Activated CD8-positive, alpha-beta memory T cell treated with anti-CD3 and anti-CD28 coated beads, Interleukin-2, amount 10 ng/mL, durations not matched to agents 7 days and 5 days (primary cell): ENCODE measurements at regions not wholly inside any gene's neighbourhood (a gene's known extent, or its start where the extent isn't known, plus 50 kb on each side); places are given as distances from the start of the nearest gene placed in this dataset.
A peak's percentile ranks its signal among the peaks of the same experiment; 100 is the strongest.
"Not testable (repeated sequence)": the region's sequence is repeated elsewhere in the genome, so short reads cannot be mapped to it uniquely, and the experiment has no call there.

ENCODE experiments used
- ATAC-seq: fragments of 150-1000 bp; cut with Tn5 transposase; one replicate; pipeline ENCODE4 v1.10.0; 2021; ENCODE audit warnings: moderate library complexity
- CTCF ChIA-PET: fragments of 350-600 bp; sonication (Branson Sonifier 250); formaldehyde crosslinking; loops from one replicate; lab custom pipeline; 2021; ENCODE audit warnings: antibody characterized with exemption; lab: Charles Lee
- DNase-seq: peaks from one replicate; pipeline ENCODE4 v3.0.0-alpha.2; 2020
- H3K27ac Mint-ChIP-seq: one replicate; pipeline ENCODE4 v1.8.0; 2021; ENCODE audit warnings: mild to moderate bottlenecking, mixed read lengths
- H3K27me3 Mint-ChIP-seq: one replicate; pipeline ENCODE4 v1.8.0; 2021; ENCODE audit warnings: mixed read lengths
- H3K36me3 Mint-ChIP-seq: one replicate; pipeline ENCODE4 v1.8.0; 2021; ENCODE audit warnings: mild to moderate bottlenecking, mixed read lengths
- H3K4me1 Mint-ChIP-seq: one replicate; pipeline ENCODE4 v1.8.0; 2021; ENCODE audit warnings: mixed read lengths
- H3K4me3 Mint-ChIP-seq: one replicate; pipeline ENCODE4 v1.8.0; 2021; ENCODE audit warnings: mild to moderate bottlenecking, moderate library complexity, mixed read lengths
- H3K9me3 Mint-ChIP-seq: one replicate; pipeline ENCODE4 v1.8.0; 2022; ENCODE audit warnings: low read depth, mixed read lengths

- no peak overlapping the region for H3K27ac Mint-ChIP-seq
- ATAC-seq, result no peak
- CTCF ChIA-PET, result no interaction called here
- H3K36me3 Mint-ChIP-seq, result no peaks in the 10 kb centered on the region
- H3K9me3 Mint-ChIP-seq, result no peaks in the 10 kb centered on the region
- peaks cover 3% of the 10 kb centered on the region for H3K4me1 Mint-ChIP-seq
- H3K27me3 Mint-ChIP-seq, result peaks cover 30% of the 10 kb centered on the region
- DNase-seq, result no peak
- no peak overlapping the region for H3K4me3 Mint-ChIP-seq
Measured at GRCh38 chr7:35967366-35968139, 166.7 kb downstream of the SEPTIN7 start.

DNA sequence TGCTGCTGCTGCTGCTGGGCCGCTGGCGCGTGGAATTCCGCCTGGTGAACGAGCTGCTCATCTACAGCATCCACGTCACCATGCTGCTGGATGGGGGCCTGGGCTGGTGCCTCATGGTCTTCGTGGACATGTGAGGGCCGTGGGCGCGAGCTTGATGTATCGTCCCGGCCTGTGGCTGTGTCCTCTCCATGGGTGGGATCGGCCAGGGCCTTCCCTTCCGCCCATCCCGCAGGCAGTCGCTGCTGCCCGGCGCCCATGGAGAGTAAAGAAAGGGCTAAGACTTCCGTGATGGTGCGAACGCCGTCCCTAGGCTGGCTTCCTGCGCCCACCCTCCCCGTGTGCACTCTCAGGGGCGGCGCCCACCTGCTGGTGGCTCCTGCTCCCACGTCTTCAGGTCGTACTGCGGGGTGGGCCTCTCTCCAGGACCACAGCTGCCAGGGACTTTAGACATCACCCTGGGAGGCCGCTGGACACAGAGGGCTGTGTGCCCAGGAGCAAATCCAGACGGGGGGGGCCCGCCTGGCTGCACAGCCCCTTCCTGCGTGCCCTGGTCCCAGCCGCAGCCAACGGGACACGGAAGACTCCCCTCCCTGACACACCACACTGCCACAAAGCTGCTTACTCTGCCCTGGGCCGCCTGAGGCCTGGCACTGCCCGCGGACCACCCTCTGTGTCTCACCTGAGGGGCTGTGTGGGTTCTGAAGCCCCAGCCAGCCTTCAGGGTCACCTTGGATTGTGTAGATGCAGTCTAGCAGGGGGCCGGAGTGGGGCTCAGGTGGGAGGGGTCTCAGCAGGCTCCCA is 167.5 kb downstream of the SEPTIN7 start:
- peaks cover 3% of the 10 kb centered on the region for H3K4me1 Mint-ChIP-seq
- H3K27me3 Mint-ChIP-seq, result peaks cover 34% of the 10 kb centered on the region
- H3K9me3 Mint-ChIP-seq, result no peaks in the 10 kb centered on the region
- no peak overlapping the region for H3K4me3 Mint-ChIP-seq
- DNase-seq, result no peak
- H3K36me3 Mint-ChIP-seq, result no peaks in the 10 kb centered on the region
- H3K27ac Mint-ChIP-seq, result no peak overlapping the region
- CTCF ChIA-PET, result interaction anchor here (1.0 kb wide), 1 partner anchor 143 kb away, joined by 3 read pairs; no protein-coding TSS in a partner anchor
- no peak for ATAC-seq

DNA sequence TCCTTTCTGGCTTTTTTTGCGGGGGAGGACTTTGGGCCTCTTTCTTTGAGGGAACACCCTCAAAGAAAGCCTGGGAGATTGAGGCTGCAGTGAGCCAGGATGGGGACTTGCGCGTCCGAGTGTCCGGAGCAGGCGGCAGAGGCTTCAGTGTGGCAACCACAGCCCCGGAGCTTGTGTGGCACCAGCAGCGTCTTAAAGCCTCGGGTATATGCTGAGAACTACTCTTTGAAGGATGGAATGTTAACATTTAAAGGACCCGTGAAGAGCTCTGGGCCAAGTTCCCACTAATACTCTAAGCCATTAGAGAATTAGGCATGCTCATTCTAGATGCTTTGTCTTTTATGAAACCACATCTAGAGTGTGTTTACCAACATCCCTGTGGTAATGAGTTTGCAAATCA is 168.2 kb downstream of the SEPTIN7 start:
- ATAC-seq (no peak), DNase-seq (no peak)
- Mint-ChIP-seq H3K9me3 (no peaks in the 10 kb centered on the region), H3K27me3 (peaks cover 37% of the 10 kb centered on the region), H3K27ac (no peak overlapping the region), H3K4me1 (peaks cover 3% of the 10 kb centered on the region), H3K4me3 (no peak overlapping the region), H3K36me3 (no peaks in the 10 kb centered on the region)
- CTCF ChIA-PET, result interaction anchor here (1.0 kb wide), 1 partner anchor 144 kb away, joined by 3 read pairs; no protein-coding TSS in a partner anchor

DNA sequence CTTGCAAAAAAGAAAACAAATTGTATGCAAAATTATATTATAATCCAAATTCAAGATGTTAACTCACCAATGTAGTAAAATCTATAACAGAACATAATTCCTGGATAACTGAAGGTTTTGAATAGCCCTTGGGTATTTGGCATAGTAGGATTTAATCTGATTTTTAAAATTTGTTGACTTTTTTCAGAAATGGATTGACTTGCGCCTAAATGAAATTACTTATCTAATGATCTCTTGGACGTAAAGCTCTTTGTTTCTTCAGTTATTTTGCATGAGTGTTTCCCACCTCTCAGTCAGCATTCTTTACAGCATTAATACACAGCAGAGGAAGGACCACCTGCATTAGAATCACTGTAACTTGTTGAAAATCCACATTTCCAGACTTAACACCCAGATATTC is 169.6 kb downstream of the SEPTIN7 start:
- Mint-ChIP-seq H3K9me3 (no peaks in the 10 kb centered on the region), H3K36me3 (no peaks in the 10 kb centered on the region), H3K4me1 (peaks cover 3% of the 10 kb centered on the region), H3K27me3 (peaks cover 44% of the 10 kb centered on the region), H3K4me3 (no peak overlapping the region), H3K27ac (no peak overlapping the region)
- no peak for DNase-seq
- no peak for ATAC-seq
- CTCF ChIA-PET, result interaction anchor here (0.7 to 3.3 kb wide), 3 partner anchors 14 to 339 kb away, joined by 3 to 14 read pairs (median 7); no protein-coding TSS in a partner anchor

- H3K9me3 Mint-ChIP-seq, result no peaks in the 10 kb centered on the region
- DNase-seq (no peak), ATAC-seq (peak; percentile 49)
Measured at GRCh38 chr7:35971133-35971891, 170.5 kb downstream of the SEPTIN7 start.

GRCh38 chr7:35975851-35976454 is 175.1 kb downstream of the SEPTIN7 start:
- CTCF ChIA-PET, result interaction anchor here (0.6 to 1.8 kb wide), 9 partner anchors 9 to 436 kb away, joined by 3 to 11 read pairs (median 4); no protein-coding TSS in a partner anchor
- Mint-ChIP-seq H3K4me1 (peaks cover 3% of the 10 kb centered on the region), H3K27me3 (peaks cover 38% of the 10 kb centered on the region), H3K27ac (no peak overlapping the region), H3K36me3 (no peaks in the 10 kb centered on the region), H3K9me3 (no peaks in the 10 kb centered on the region), H3K4me3 (no peak overlapping the region)
- DNase-seq, result peak; percentile 60
- peak; percentile 74 for ATAC-seq

More at GRCh38 chr7:35971133-35971891, 170.5 kb downstream of the SEPTIN7 start:
- CTCF ChIA-PET, result interaction anchor here (0.7 to 3.3 kb wide), 3 partner anchors 10 to 55 kb away, joined by 3 to 14 read pairs (median 7); no protein-coding TSS in a partner anchor
- H3K4me1 Mint-ChIP-seq, result peaks cover 3% of the 10 kb centered on the region
- no peak overlapping the region for H3K27ac Mint-ChIP-seq
- H3K4me3 Mint-ChIP-seq, result peak overlapping the region; percentile 12
- H3K36me3 Mint-ChIP-seq, result no peaks in the 10 kb centered on the region
- peaks cover 44% of the 10 kb centered on the region for H3K27me3 Mint-ChIP-seq

- peaks cover 20% of the 10 kb centered on the region for H3K27me3 Mint-ChIP-seq
- not testable (repeated sequence) for H3K27ac Mint-ChIP-seq, DNase-seq, H3K36me3 Mint-ChIP-seq, H3K9me3 Mint-ChIP-seq, H3K4me1 Mint-ChIP-seq, H3K4me3 Mint-ChIP-seq, ATAC-seq
- CTCF ChIA-PET, result interaction anchor here (1.0 to 1.6 kb wide), 3 partner anchors 62 to 312 kb away, joined by 3 to 7 read pairs (median 5); no protein-coding TSS in a partner anchor
Measured at GRCh38 chr7:35978816-35979640, 174.0 kb upstream of the EEPD1 start.

GRCh38 chr7:35982600-35982999 is 170.5 kb upstream of the EEPD1 start:
- H3K36me3 Mint-ChIP-seq, result no peaks in the 10 kb centered on the region
- DNase-seq (no peak), ATAC-seq (no peak)
- H3K4me3 Mint-ChIP-seq, result no peak overlapping the region
- no peaks in the 10 kb centered on the region for H3K9me3 Mint-ChIP-seq
- H3K27ac Mint-ChIP-seq, result no peak overlapping the region
- CTCF ChIA-PET, result interaction anchor here (1.0 kb wide), 1 partner anchor 65 kb away, joined by 3 read pairs; no protein-coding TSS in a partner anchor
- no peaks in the 10 kb centered on the region for H3K4me1 Mint-ChIP-seq
- H3K27me3 Mint-ChIP-seq, result peaks cover 10% of the 10 kb centered on the region

DNA sequence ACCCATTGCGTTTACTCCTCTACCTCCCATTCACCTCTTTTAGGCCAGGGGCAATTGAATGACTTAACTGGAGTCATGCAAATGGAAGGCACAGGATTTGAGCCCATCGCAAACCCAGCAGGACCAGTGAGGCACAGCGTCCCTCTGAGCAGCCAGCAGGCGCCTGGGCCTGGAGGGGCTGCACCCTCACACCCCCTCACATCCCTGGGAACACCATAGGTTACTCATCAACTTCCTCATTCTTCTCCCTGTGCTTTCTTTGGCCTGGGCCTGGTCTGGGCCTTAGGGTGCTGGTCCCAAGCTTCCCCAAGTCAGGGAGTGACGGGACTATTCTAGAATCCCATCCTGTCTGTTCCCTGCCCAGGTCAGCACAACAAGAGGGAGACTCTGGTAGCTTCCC is 169.4 kb upstream of the EEPD1 start:
- no peak overlapping the region for H3K4me3 Mint-ChIP-seq
- H3K27me3 Mint-ChIP-seq, result peaks cover 4% of the 10 kb centered on the region
- no peaks in the 10 kb centered on the region for H3K36me3 Mint-ChIP-seq
- ATAC-seq, result no peak
- no peak for DNase-seq
- no peaks in the 10 kb centered on the region for H3K4me1 Mint-ChIP-seq
- H3K27ac Mint-ChIP-seq, result no peak overlapping the region
- H3K9me3 Mint-ChIP-seq, result no peaks in the 10 kb centered on the region
- CTCF ChIA-PET, result interaction anchor here (2.2 to 3.9 kb wide), 3 partner anchors 12 to 335 kb away, joined by 7 to 57 read pairs (median 22); no protein-coding TSS in a partner anchor

- Mint-ChIP-seq H3K4me3 (no peak overlapping the region), H3K27me3 (peaks cover 4% of the 10 kb centered on the region), H3K36me3 (no peaks in the 10 kb centered on the region), H3K4me1 (no peaks in the 10 kb centered on the region), H3K9me3 (no peaks in the 10 kb centered on the region), H3K27ac (no peak overlapping the region)
- ATAC-seq (peak; percentile 98), DNase-seq (peak; percentile 79)
- CTCF ChIA-PET, result interaction anchor here (0.8 to 3.9 kb wide), 8 partner anchors 9 to 334 kb away, joined by 3 to 57 read pairs (median 6); no protein-coding TSS in a partner anchor
Measured at GRCh38 chr7:35985126-35985754, 167.8 kb upstream of the EEPD1 start.

GRCh38 chr7:35987016-35987415 is 166.0 kb upstream of the EEPD1 start:
- no peak for DNase-seq
- Mint-ChIP-seq H3K4me3 (no peak overlapping the region), H3K9me3 (no peaks in the 10 kb centered on the region), H3K4me1 (no peaks in the 10 kb centered on the region), H3K27me3 (peaks cover 11% of the 10 kb centered on the region), H3K27ac (no peak overlapping the region), H3K36me3 (no peaks in the 10 kb centered on the region)
- ATAC-seq, result no peak
- CTCF ChIA-PET, result interaction anchor here (3.9 kb wide), 2 partner anchors 302 to 332 kb away, joined by 22 to 57 read pairs; no protein-coding TSS in a partner anchor
